Upper lobe of left lung (tissue), 4 donors: ENCODE measurements at regions not wholly inside any gene's neighbourhood (a gene's known extent, or its start where the extent isn't known, plus 50 kb on each side); places are given as distances from the start of the nearest gene placed in this dataset.

ENCODE experiments used
- CTCF ChIP-seq, 6 experiments: fragments of 450-650 bp in 4 of 6; fragments of 200-600 bp in 2 of 6; sonication (generic) in 2 of 6; IDR thresholded peaks; one replicate each; pipeline ENCODE4 v1.5.1; 2016 to 2019; ENCODE audit warnings: antibody characterized with exemption in 6 of 6
- EP300 ChIP-seq, 4 donors: sonication (generic); formaldehyde crosslinking; IDR thresholded peaks; one replicate each; pipeline ENCODE4 v1.5.1; 2017; ENCODE audit warnings: antibody characterized with exemption in 4 of 4, control low read depth in 2 of 4
- POLR2A ChIP-seq, 4 donors: fragments of 450-650 bp; IDR thresholded peaks; one replicate each; pipeline ENCODE4 v1.5.1; 2016 to 2017; ENCODE audit warnings: antibody characterized with exemption in 4 of 4, mild to moderate bottlenecking in 2 of 4
- POLR2AphosphoS5 ChIP-seq, 2 donors: sonication (generic); formaldehyde crosslinking; IDR thresholded peaks; one replicate each; pipeline ENCODE4 v1.5.1; 2017; ENCODE audit warnings: antibody characterized with exemption in 2 of 2

- TF ChIP-seq CTCF (IDR thresholded peaks at IDR 0.05) (no peak), POLR2AphosphoS5 (IDR thresholded peaks at IDR 0.05) (no peak), POLR2A (IDR thresholded peaks at IDR 0.05) (no peak), EP300 (IDR thresholded peaks at IDR 0.05) (no peak)
Observed at GRCh38 chr7:112942981-112943380, 143.6 kb downstream of the GPR85 start.
